ENCODE measurements at regions not wholly inside any gene's neighbourhood (a gene's known extent, or its start where the extent isn't known, plus 50 kb on each side); places are given as distances from the start of the nearest gene placed in this dataset.
"Not testable (repeated sequence)": the region's sequence is repeated elsewhere in the genome, so short reads cannot be mapped to it uniquely, and the experiment has no call there.

DNA sequence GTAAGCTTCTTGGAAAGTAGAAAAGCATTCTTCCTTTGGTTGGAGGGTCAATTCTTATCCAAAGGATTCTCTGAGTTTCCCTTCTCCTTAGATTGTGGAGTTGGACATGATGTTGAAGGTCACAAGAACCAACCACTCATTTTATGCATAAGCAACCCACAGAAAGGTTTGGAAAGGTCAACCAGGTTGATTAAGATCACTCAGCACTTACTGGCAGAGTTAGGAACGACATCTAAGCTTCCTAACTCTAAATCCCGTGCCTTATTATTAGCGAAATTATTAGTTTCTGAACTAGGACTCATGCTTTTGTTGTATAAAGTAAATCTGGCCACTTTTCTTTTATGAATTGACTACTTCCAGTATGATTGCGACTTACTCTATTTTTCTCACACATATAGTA, 137.0 kb upstream of the MINDY3 start:
- FAIRE-seq (no peak), DNase-seq (ENCODE audit: insufficient read length, low spot score) (no peak)
- TF ChIP-seq, protein P1, sequence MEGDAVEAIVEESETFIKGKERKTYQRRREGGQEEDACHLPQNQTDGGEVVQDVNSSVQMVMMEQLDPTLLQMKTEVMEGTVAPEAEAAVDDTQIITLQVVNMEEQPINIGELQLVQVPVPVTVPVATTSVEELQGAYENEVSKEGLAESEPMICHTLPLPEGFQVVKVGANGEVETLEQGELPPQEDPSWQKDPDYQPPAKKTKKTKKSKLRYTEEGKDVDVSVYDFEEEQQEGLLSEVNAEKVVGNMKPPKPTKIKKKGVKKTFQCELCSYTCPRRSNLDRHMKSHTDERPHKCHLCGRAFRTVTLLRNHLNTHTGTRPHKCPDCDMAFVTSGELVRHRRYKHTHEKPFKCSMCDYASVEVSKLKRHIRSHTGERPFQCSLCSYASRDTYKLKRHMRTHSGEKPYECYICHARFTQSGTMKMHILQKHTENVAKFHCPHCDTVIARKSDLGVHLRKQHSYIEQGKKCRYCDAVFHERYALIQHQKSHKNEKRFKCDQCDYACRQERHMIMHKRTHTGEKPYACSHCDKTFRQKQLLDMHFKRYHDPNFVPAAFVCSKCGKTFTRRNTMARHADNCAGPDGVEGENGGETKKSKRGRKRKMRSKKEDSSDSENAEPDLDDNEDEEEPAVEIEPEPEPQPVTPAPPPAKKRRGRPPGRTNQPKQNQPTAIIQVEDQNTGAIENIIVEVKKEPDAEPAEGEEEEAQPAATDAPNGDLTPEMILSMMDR (IDR thresholded peaks at IDR 0.05; ENCODE audit: insufficient read depth, missing control alignments) = no peak

DNA sequence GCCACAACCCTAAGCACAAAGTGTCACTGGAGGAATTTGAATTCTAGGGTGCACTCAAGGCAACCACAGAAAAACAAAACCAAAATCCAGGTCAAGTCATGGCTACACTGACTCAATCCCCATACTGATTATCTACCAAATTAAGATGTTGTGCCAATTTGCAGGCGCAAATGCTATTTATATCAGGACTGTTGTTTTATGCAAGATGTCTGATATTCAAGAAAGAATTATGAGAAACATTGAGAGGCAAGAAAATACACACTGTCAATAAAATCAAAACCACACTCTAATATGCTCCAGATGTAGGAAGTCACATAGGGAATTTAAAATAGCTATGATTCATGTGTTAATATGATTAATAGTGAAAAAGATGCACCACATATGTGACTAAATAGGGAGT, 141.3 kb upstream of the MINDY3 start:
- DNase-seq (ENCODE audit: insufficient read length, low spot score) (no peak), FAIRE-seq (no peak)
- TF ChIP-seq, protein P1 (IDR thresholded peaks at IDR 0.05; ENCODE audit: insufficient read depth, missing control alignments) = no peak

GRCh38 chr10:16009785-16010184, 149.5 kb upstream of the MINDY3 start:
- TF ChIP-seq, protein P1 (IDR thresholded peaks at IDR 0.05; ENCODE audit: insufficient read depth, missing control alignments) = no peak
- FAIRE-seq = no peak
- no peak for DNase-seq (ENCODE audit: insufficient read length, low spot score)

DNA sequence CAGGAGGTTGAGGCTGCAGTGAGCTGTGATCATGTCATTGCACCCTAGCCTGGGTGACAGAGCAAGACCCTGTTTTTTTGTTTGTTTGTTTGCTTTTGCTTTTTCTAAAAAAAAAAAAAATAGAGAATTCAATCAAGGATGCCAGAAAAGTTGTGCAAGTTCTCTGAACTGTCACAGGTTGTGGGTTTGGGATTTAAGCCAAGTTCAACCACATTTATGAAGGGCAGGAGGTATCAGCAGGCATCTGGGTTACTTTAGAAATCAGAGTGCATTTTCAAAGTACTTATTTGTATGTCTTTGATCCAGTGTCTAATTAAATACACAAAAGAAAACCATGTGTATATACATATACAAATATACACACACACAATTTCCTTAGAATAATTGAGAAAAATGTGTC, 151.2 kb upstream of the MINDY3 start:
- FAIRE-seq (no peak), DNase-seq (ENCODE audit: insufficient read length, low spot score) (no peak)
- TF ChIP-seq, protein P1 (IDR thresholded peaks at IDR 0.05; ENCODE audit: insufficient read depth, missing control alignments) = no peak

DNA sequence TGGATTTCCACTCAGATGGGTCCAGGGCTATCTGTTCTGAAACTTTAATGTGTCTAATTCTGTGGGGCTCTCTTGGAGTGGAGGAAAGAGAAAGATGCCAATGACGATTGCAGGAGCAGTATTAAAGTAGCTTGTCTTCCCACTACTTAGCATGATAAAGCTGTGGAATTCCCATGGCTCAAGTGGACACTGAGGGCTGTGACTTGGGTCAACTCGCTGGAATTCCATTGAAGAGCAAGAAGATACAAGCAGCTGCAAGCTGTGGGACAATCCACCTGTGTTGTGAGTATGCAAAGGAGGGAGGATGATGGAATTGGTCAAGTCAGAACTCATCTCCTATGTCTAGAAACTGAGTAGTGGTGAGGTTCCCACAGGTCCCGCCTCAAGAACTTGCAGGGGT, 154.2 kb upstream of the MINDY3 start:
- TF ChIP-seq, protein P1 (IDR thresholded peaks at IDR 0.05; ENCODE audit: insufficient read depth, missing control alignments) = no peak
- DNase-seq (ENCODE audit: insufficient read length, low spot score) = no peak
- FAIRE-seq = no peak

GRCh38 chr10:16016688-16017087, 156.4 kb upstream of the MINDY3 start:
- no peak for DNase-seq (ENCODE audit: insufficient read length, low spot score)
- TF ChIP-seq, protein P1 (IDR thresholded peaks at IDR 0.05; ENCODE audit: insufficient read depth, missing control alignments) = no peak
- FAIRE-seq = no peak

GRCh38 chr10:16020836-16021235, 160.5 kb upstream of the MINDY3 start:
- DNase-seq (ENCODE audit: insufficient read length, low spot score) = no peak
- TF ChIP-seq, protein P1 (IDR thresholded peaks at IDR 0.05; ENCODE audit: insufficient read depth, missing control alignments) = no peak
- no peak for FAIRE-seq

- DNase-seq (ENCODE audit: insufficient read length, low spot score) = not testable (repeated sequence)
These were observed 166.5 kb upstream of the MINDY3 start for GRCh38 chr10:16026832-16027231.

More at GRCh38 chr10:16026832-16027231, 166.5 kb upstream of the MINDY3 start:
- FAIRE-seq = not testable (repeated sequence)
